Hepatocyte (in vitro differentiated cells): ENCODE measurements at regions not wholly inside any gene's neighbourhood (a gene's known extent, or its start where the extent isn't known, plus 50 kb on each side); places are given as distances from the start of the nearest gene placed in this dataset.
"Not testable (repeated sequence)": the region's sequence is repeated elsewhere in the genome, so short reads cannot be mapped to it uniquely, and the experiment has no call there.

Source experiments
- DNase-seq: peaks from one replicate; pipeline ENCODE4 v3.0.0-alpha.2; 2016; ENCODE audit warnings: low spot score
- H2AFZ ChIP-seq: fragments of 200-600 bp; sonication (generic); 2 replicates; pipeline ENCODE4 v1.6.0; 2016; ENCODE audit warnings: antibody characterized with exemption, mild to moderate bottlenecking
- H3K27ac ChIP-seq: fragments of 200-600 bp; sonication (generic); 2 replicates; pipeline ENCODE4 v1.5.1; 2016; ENCODE audit warnings: mild to moderate bottlenecking
- H3K27me3 ChIP-seq: fragments of 200-600 bp; sonication (generic); 2 replicates; pipeline ENCODE4 v1.6.1; 2016
- H3K36me3 ChIP-seq: fragments of 200-600 bp; sonication (generic); replicated peaks from 2 replicates; pipeline ENCODE4 v1.5.1; 2016; ENCODE audit warnings: low read depth; ENCODE audit not compliant: insufficient read depth
- H3K4me1 ChIP-seq: fragments of 200-600 bp; sonication (generic); 2 replicates; pipeline ENCODE4 v1.5.1; 2016; ENCODE audit warnings: mild to moderate bottlenecking, moderate library complexity; ENCODE audit not compliant: insufficient read depth
- H3K4me2 ChIP-seq: fragments of 200-600 bp; sonication (generic); 2 replicates; pipeline ENCODE4 v1.6.0; 2016
- H3K4me3 ChIP-seq: fragments of 200-600 bp; sonication (generic); 2 replicates; pipeline ENCODE4 v1.5.1; 2016; ENCODE audit warnings: mild to moderate bottlenecking
- H3K79me2 ChIP-seq: fragments of 200-600 bp; sonication (generic); 2 replicates; pipeline ENCODE4 v1.6.0; 2017; ENCODE audit warnings: mild to moderate bottlenecking
- H3K9me2 ChIP-seq: fragments of 200-600 bp; sonication (generic); replicated peaks from 2 replicates; pipeline ENCODE4 v1.6.0; 2017; ENCODE audit warnings: mild to moderate bottlenecking; ENCODE audit not compliant: insufficient read depth
- H3K9me3 ChIP-seq: fragments of 200-600 bp; sonication (generic); 2 replicates; pipeline ENCODE4 v1.5.1; 2016; ENCODE audit warnings: low read depth, mild to moderate bottlenecking
- H4K20me1 ChIP-seq: fragments of 200-600 bp; sonication (generic); 2 replicates; pipeline ENCODE4 v1.6.0; 2016; ENCODE audit warnings: mild to moderate bottlenecking; ENCODE audit not compliant: insufficient read depth, poor library complexity, severe bottlenecking
- EZH2 ChIP-seq: fragments of 200-600 bp; sonication (generic); IDR thresholded peaks from 2 replicates; pipeline ENCODE4 v1.6.1; 2016; ENCODE audit warnings: antibody characterized with exemption, mild to moderate bottlenecking, borderline replicate concordance
- EZH2phosphoT487 ChIP-seq: fragments of 200-600 bp; sonication (generic); IDR thresholded peaks from one replicate; pipeline ENCODE4 v1.6.1; 2018; ENCODE audit warnings: antibody characterized with exemption, mild to moderate bottlenecking, low read depth, moderate library complexity; ENCODE audit not compliant: unreplicated experiment, severe bottlenecking
- WGBS: methylation state at CpG from one replicate; pipeline ENCODE4 v1.1.6; 2016; ENCODE audit warnings: low lambda C conversion rate; ENCODE audit errors: missing lambda C conversion rate; 5-methylcytosine and 5-hydroxymethylcytosine counted together
- TF ChIP-seq, protein P1 (sequence below): fragments of 200-600 bp; sonication (generic); IDR thresholded peaks from 2 replicates; pipeline ENCODE4 v1.5.1; 2016; ENCODE audit warnings: antibody characterized with exemption, mild to moderate bottlenecking; ENCODE audit not compliant: poor library complexity

DNA sequence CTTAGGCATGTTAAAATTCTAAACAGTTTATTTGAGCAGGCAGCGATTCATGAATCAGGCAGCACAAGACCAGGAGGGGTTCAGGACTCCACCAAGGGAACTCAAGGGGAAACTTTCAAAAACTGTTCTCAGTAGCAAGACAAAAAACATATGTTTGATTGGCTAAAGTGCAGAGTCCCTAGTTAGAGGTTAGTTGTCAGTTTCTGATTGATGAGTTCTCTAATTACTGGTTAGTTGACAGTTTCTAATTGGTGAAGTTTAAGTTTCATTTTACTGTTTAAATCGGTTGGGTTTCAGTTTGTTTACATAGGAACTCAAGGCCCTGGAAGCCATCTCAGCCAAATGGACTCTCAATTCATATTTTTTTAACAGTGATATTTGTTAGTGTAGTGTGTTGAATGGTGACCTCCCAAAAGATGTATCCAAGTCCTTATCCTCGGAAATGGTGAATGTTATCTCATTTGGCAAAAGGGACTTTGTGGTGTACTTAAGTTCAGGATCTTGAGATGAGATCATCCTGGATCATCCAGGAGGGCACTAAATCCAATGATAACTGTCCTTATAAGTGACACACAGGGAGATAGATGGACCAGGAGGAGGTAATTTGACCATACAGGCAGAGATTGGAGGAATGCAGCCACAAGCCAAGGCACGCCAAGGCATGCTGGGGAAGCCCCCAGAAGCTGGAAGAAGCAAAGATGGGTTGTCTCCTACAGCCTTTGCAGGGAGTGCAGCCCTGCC is 219.2 kb upstream of the RAI14 start:
- H4K20me1 ChIP-seq = no peaks in the 10 kb centered on the region
- no peaks in the 10 kb centered on the region for H3K36me3 ChIP-seq
- no peak overlapping the region for H3K27ac ChIP-seq
- H3K79me2 ChIP-seq = no peaks in the 10 kb centered on the region
- no peak overlapping the region for H3K4me2 ChIP-seq
- no peak overlapping the region for H2AFZ ChIP-seq
- H3K4me1 ChIP-seq = no peaks in the 10 kb centered on the region
- no peak for DNase-seq
- H3K4me3 ChIP-seq = no peak overlapping the region
- 88% methylated on average over 4 of the region's 4 CpGs for WGBS
- H3K27me3 ChIP-seq = no peaks in the 10 kb centered on the region
- TF ChIP-seq EZH2phosphoT487 (no peak), EZH2 (no peak)
- TF ChIP-seq, protein P1, sequence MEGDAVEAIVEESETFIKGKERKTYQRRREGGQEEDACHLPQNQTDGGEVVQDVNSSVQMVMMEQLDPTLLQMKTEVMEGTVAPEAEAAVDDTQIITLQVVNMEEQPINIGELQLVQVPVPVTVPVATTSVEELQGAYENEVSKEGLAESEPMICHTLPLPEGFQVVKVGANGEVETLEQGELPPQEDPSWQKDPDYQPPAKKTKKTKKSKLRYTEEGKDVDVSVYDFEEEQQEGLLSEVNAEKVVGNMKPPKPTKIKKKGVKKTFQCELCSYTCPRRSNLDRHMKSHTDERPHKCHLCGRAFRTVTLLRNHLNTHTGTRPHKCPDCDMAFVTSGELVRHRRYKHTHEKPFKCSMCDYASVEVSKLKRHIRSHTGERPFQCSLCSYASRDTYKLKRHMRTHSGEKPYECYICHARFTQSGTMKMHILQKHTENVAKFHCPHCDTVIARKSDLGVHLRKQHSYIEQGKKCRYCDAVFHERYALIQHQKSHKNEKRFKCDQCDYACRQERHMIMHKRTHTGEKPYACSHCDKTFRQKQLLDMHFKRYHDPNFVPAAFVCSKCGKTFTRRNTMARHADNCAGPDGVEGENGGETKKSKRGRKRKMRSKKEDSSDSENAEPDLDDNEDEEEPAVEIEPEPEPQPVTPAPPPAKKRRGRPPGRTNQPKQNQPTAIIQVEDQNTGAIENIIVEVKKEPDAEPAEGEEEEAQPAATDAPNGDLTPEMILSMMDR = no peak
- H3K9me3 ChIP-seq = no peaks in the 10 kb centered on the region
- H3K9me2 ChIP-seq = no peaks in the 10 kb centered on the region

DNA sequence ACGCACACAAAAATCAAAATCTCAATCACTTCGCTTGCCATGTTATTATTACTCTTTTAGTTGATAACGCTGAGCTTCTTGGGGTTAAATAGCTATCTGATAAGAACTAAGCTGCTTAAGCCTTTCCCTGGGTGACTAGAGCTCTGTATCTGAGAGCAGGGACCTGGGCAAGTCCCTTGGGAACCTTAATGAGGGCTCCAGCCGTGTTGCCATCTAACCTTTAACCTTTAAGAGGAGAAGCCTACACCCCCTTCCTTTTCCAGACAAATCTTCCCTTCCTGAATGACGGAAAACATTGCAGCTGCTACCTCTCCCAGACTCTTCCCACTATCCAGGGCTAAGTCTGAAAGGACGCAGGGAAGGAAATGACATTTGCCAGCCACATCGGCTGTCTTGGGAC is 216.5 kb upstream of the RAI14 start:
- no peaks in the 10 kb centered on the region for H3K9me2 ChIP-seq
- WGBS = 39% methylated on average over 7 of the region's 7 CpGs
- H3K4me1 ChIP-seq = no peaks in the 10 kb centered on the region
- no peaks in the 10 kb centered on the region for H3K79me2 ChIP-seq
- H2AFZ ChIP-seq = no peak overlapping the region
- no peak for DNase-seq
- no peaks in the 10 kb centered on the region for H3K9me3 ChIP-seq
- no peaks in the 10 kb centered on the region for H3K27me3 ChIP-seq
- H3K36me3 ChIP-seq = no peaks in the 10 kb centered on the region
- no peak overlapping the region for H3K4me2 ChIP-seq
- no peak overlapping the region for H3K27ac ChIP-seq
- TF ChIP-seq EZH2 (no peak), EZH2phosphoT487 (no peak)
- TF ChIP-seq, protein P1 = no peak
- H4K20me1 ChIP-seq = no peaks in the 10 kb centered on the region
- no peak overlapping the region for H3K4me3 ChIP-seq

DNA sequence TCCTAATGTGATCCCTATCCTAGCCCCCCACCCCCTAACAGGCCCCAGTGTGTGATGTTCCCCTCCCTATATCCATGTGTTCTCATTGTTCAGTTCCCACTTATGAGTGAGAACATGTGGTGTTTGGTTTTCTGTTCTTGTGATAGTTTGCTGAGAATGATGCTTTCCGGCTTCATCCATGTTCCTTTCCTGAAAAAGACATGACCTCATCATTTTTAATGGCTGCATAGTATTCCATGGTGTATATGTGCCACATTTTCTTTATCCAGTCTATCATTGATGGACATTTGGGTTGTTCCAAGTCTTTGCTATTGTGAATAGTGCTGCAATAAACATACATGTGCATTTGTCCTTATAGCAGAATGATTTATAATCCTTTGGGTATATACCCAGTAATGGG is 214.4 kb upstream of the RAI14 start:
- not testable (repeated sequence) for DNase-seq, H3K79me2 ChIP-seq, H3K36me3 ChIP-seq, H3K4me3 ChIP-seq, H3K4me2 ChIP-seq, H3K9me2 ChIP-seq, H3K27me3 ChIP-seq, H3K4me1 ChIP-seq, H3K9me3 ChIP-seq, H3K27ac ChIP-seq, H2AFZ ChIP-seq, H4K20me1 ChIP-seq
- WGBS = 100% methylated on average over 1 of the region's 1 CpG

DNA sequence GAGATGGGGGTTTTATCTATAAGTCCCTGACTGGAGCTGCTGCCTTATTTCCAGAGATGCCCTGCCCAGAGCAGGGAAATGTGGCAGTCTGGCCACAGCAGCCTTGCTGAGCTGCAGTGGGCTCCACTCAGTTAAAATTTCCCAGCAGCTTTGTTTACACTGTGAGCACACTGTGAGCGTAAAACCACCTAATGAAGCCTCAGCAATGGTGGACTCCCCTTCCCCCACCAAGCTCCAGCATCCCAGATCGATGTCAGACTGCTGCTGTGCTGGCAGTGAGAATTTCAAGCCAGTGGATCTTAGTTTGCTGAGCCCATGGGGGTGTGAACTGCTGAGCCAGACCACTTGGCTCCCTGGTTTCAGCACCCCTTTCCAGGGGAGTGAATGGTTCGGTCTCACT is 208.7 kb upstream of the RAI14 start:
- TF ChIP-seq, protein P1 = no peak
- TF ChIP-seq EZH2phosphoT487 (no peak), EZH2 (no peak)
- no peak overlapping the region for H3K4me2 ChIP-seq

More for the DNA sequence above, 208.7 kb upstream of the RAI14 start:
- no peaks in the 10 kb centered on the region for H4K20me1 ChIP-seq
- no peak overlapping the region for H3K27ac ChIP-seq
- H3K27me3 ChIP-seq = no peaks in the 10 kb centered on the region
- no peak overlapping the region for H2AFZ ChIP-seq
- H3K79me2 ChIP-seq = no peaks in the 10 kb centered on the region
- DNase-seq = no peak
- no peak overlapping the region for H3K4me3 ChIP-seq
- WGBS = 25% methylated on average over 3 of the region's 3 CpGs
- H3K4me1 ChIP-seq = no peaks in the 10 kb centered on the region
- no peaks in the 10 kb centered on the region for H3K9me3 ChIP-seq
- H3K9me2 ChIP-seq = no peaks in the 10 kb centered on the region
- H3K36me3 ChIP-seq = no peaks in the 10 kb centered on the region
